ENCODE measurements at regions not wholly inside any gene's neighbourhood (a gene's known extent, or its start where the extent isn't known, plus 50 kb on each side); places are given as distances from the start of the nearest gene placed in this dataset.

GRCh38 chr12:89884416-89884898 is 175.8 kb upstream of the ATP2B1 start:
- no peak overlapping the region for H3K4me3 ChIP-seq (ENCODE audit: low read depth, poor library complexity, severe bottlenecking)
- DNase-seq (ENCODE audit: low spot score in 2 of 2): no peak
- TF ChIP-seq CTCF (IDR thresholded peaks at IDR 0.05): no peak
- TF ChIP-seq POLR2A (IDR thresholded peaks at IDR 0.05): no peak
- intact Hi-C loops (cut with DNase I; ENCODE audit: low total_unique reads): no loop called here
- WGBS, 2 donors: 70 to 87% methylated on average over 1 of the region's 1 CpG

GRCh38 chr12:89883630-89884389 is 175.2 kb upstream of the ATP2B1 start:
- no peak for TF ChIP-seq CTCF (IDR thresholded peaks at IDR 0.05)
- no peak for TF ChIP-seq POLR2A (IDR thresholded peaks at IDR 0.05)
- intact Hi-C loops (cut with DNase I; ENCODE audit: low total_unique reads): no loop called here
- no peak for DNase-seq (ENCODE audit: low spot score in 2 of 2)
- no peak overlapping the region for H3K4me3 ChIP-seq (ENCODE audit: low read depth, poor library complexity, severe bottlenecking)
- 87 to 90% methylated on average over 4 of the region's 4 CpGs for WGBS, 2 donors

- intact Hi-C loops (cut with DNase I; ENCODE audit: low total_unique reads): no loop called here
These were observed 174.2 kb upstream of the ATP2B1 start for GRCh38 chr12:89882792-89883191.

GRCh38 chr12:89882050-89882449 is 173.4 kb upstream of the ATP2B1 start:
- no peak for TF ChIP-seq CTCF (IDR thresholded peaks at IDR 0.05)
- no peak for TF ChIP-seq POLR2A (IDR thresholded peaks at IDR 0.05)
- no peak overlapping the region for H3K4me3 ChIP-seq (ENCODE audit: low read depth, poor library complexity, severe bottlenecking)
- DNase-seq (ENCODE audit: low spot score in 2 of 2): no peak
- intact Hi-C loops (cut with DNase I; ENCODE audit: low total_unique reads): no loop called here

More at GRCh38 chr12:89882792-89883191, 174.2 kb upstream of the ATP2B1 start:
- H3K4me3 ChIP-seq (ENCODE audit: low read depth, poor library complexity, severe bottlenecking): no peak overlapping the region
- no peak for DNase-seq (ENCODE audit: low spot score in 2 of 2)
- TF ChIP-seq CTCF (IDR thresholded peaks at IDR 0.05): no peak
- no peak for TF ChIP-seq POLR2A (IDR thresholded peaks at IDR 0.05)

GRCh38 chr12:89880690-89881350 is 172.2 kb upstream of the ATP2B1 start:
- TF ChIP-seq POLR2A (IDR thresholded peaks at IDR 0.05) (no peak), CTCF (IDR thresholded peaks at IDR 0.05) (no peak)
- whole genome bisulfite sequencing, 2 donors: 66 to 84% methylated on average over 4 of the region's 4 CpGs

More at GRCh38 chr12:89880690-89881350, 172.2 kb upstream of the ATP2B1 start:
- no peak overlapping the region for H3K4me3 ChIP-seq (ENCODE audit: low read depth, poor library complexity, severe bottlenecking)
- no peak for DNase-seq (ENCODE audit: low spot score in 2 of 2)
- intact Hi-C loops (cut with DNase I; ENCODE audit: low total_unique reads): no loop called here
